Bronchial epithelial cell (primary cell): ENCODE measurements at regions not wholly inside any gene's neighbourhood (a gene's known extent, or its start where the extent isn't known, plus 50 kb on each side); places are given as distances from the start of the nearest gene placed in this dataset.

ENCODE experiments used
- DNase-seq: peaks from one replicate; pipeline ENCODE4 v3.0.0-alpha.2; 2010; ENCODE audit warnings: low read depth
- FAIRE-seq: peaks from 2 replicates; lab custom pipeline; 2011; peaks lifted over from hg19 to GRCh38; lab: Jason Lieb, UNC
- H3K27me3 ChIP-seq: 2 replicates; pipeline ENCODE4 v1.5.1; 2011; ENCODE audit warnings: low read length; ENCODE audit not compliant: control insufficient read depth, insufficient read depth
- H3K36me3 ChIP-seq: 2 replicates; pipeline ENCODE4 v1.5.1; 2011; ENCODE audit warnings: low read length; ENCODE audit not compliant: control insufficient read depth, insufficient read depth
- H3K4me3 ChIP-seq: 2 replicates; pipeline ENCODE4 v1.5.1; 2011; ENCODE audit warnings: mild to moderate bottlenecking, low read depth, low read length, control low read depth
- TF ChIP-seq, protein P1 (sequence below): IDR thresholded peaks from 2 replicates; pipeline ENCODE4 v1.5.1; 2011; ENCODE audit warnings: mild to moderate bottlenecking, moderate library complexity, low read length, control low read depth, inconsistent platforms; ENCODE audit not compliant: insufficient read depth, severe bottlenecking

DNA sequence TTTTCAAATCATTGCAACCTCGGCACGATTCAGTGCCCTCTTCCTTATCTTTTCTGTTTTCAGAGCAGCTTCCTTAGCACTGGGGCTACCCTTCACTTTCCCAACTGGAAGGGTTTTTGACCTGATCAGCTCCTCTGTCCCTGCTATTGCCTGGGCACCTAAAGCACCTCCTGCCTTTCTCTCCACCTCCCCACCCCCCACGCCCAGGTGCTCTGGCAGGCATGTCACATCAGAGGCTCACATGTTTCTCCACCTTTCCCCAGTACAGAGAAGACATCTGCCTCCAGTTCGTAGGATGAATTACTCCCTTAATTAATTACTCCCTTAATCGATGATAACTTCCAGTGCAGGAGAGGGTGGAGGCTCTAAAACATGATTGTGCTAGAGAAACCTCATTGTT lies 88.7 kb upstream of the LCLAT1 start:
- Histone ChIP-seq H3K36me3 (no peaks in the 10 kb centered on the region), H3K27me3 (peaks cover 4% of the 10 kb centered on the region), H3K4me3 (no peak overlapping the region)
- DNase-seq (no peak), FAIRE-seq (no peak)
- TF ChIP-seq, protein P1, sequence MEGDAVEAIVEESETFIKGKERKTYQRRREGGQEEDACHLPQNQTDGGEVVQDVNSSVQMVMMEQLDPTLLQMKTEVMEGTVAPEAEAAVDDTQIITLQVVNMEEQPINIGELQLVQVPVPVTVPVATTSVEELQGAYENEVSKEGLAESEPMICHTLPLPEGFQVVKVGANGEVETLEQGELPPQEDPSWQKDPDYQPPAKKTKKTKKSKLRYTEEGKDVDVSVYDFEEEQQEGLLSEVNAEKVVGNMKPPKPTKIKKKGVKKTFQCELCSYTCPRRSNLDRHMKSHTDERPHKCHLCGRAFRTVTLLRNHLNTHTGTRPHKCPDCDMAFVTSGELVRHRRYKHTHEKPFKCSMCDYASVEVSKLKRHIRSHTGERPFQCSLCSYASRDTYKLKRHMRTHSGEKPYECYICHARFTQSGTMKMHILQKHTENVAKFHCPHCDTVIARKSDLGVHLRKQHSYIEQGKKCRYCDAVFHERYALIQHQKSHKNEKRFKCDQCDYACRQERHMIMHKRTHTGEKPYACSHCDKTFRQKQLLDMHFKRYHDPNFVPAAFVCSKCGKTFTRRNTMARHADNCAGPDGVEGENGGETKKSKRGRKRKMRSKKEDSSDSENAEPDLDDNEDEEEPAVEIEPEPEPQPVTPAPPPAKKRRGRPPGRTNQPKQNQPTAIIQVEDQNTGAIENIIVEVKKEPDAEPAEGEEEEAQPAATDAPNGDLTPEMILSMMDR, result no peak

DNA sequence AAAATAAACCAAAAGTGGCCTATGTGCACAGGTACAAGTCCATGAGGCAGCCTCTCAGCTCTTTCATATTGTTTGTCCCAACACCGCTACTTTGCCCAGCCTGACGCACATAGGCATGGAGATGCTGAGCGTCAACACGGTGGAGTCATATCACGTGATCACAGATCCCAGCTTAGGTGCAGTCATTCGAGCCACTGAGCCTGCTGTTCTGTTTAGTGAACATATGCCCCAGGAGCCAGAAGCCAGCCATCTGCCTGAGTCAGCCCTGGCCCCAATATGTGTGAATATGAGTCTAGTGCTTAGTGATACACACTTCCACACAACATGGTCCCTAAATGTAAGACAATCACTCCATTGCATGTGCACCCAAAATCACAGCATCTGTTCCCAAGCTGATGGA lies 88.2 kb upstream of the LCLAT1 start:
- TF ChIP-seq, protein P1, result no peak
- H3K36me3 ChIP-seq, result no peaks in the 10 kb centered on the region
- H3K4me3 ChIP-seq, result no peak overlapping the region
- H3K27me3 ChIP-seq, result peaks cover 4% of the 10 kb centered on the region
- FAIRE-seq (no peak), DNase-seq (no peak)

DNA sequence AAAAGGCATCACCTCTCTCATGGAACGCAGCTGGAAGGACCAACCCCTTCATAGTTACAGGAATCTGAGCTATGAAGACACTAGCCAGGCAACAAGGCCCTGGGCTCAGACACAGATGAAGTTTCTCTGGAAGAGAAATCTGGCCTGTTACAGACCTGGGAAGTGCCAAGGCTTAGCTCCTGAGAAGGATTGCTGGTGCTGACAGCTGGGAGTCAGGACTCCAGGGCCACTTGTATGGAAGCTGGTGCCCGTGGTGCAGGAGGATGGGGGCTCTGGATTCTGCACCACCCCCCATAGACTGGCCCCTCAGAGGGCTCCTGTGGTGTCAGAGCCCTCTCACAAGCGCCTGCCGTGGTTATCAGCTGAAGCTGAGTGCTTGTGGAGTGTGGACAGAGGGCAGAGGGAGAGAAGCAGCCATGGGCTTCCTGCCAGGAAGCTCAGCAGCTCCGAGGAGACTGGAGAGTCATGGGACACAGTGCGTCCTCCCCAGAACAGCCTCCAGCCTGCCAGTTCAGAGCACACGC lies 87.3 kb upstream of the LCLAT1 start:
- TF ChIP-seq, protein P1, result no peak
- H3K27me3 ChIP-seq, result peaks cover 6% of the 10 kb centered on the region
- H3K36me3 ChIP-seq, result no peaks in the 10 kb centered on the region
- FAIRE-seq, result no peak
- no peak for DNase-seq
- H3K4me3 ChIP-seq, result no peak overlapping the region

DNA sequence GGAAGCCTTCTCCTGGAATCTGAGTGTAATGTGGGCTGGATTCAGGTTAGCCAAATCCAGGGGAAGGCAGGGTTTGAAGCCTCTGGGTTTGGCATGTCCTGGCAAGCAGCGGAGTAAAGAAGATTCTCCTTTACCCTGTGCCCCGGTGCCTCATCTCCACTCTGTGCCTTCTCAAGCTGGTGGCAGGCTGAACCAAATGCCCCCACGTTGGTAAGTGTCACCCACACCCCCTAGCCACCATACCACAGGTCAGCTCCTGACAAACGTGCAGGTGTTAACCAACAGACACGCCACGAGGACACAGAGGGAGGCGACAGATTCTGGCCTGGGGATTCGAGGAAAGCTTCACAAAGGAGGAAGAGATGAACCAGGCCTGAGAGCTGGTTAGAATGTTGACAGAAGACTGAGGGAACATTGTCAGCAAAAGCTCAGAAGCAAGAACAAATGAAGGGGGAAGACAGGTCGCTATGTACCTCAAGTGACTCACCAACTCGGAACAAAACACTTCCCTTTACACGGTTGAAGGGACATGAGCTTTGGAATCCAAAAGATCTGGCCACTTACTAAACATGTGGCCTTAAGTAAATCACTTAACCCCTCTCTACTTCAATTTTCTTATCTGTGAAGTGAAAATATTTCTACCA lies 85.2 kb upstream of the LCLAT1 start:
- FAIRE-seq (peak; percentile 83), DNase-seq (peak; percentile 22)
- Histone ChIP-seq H3K27me3 (peaks cover 4% of the 10 kb centered on the region), H3K36me3 (no peaks in the 10 kb centered on the region), H3K4me3 (no peak overlapping the region)
- TF ChIP-seq, protein P1, result no peak

DNA sequence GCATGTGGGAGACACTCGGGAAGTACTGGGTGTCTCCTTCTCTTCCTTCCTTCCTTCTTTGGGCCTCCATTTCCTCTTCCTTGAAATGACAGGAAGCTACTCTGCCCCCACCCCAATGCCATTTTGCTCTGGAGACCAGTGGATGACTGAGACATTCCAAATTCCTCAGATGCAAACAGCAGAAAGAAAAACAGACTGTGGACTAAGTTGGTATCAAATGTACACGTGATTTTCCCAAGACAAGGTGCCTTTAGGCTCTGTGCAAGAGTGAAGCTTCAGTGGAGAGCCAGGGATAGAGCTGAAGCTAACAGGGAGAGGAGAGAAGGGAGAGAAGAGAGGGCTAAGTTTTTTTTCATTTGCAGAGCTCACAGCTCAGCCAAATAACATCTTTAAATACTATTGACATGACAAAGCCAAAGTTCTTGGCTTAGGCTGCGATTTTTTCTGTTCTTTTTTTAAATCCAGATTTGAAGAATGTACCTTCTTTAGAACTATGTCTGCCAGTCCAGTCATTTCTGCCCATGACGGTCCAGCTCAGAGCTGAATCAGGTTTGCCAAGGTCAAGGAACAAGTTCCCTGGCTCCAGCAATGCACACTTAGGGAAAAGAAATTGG lies 84.5 kb upstream of the LCLAT1 start:
- Histone ChIP-seq H3K27me3 (peaks cover 4% of the 10 kb centered on the region), H3K36me3 (no peaks in the 10 kb centered on the region), H3K4me3 (no peak overlapping the region)
- TF ChIP-seq, protein P1, result no peak
- DNase-seq (no peak), FAIRE-seq (no peak)
